ENCODE measurements at regions not wholly inside any gene's neighbourhood (a gene's known extent, or its start where the extent isn't known, plus 50 kb on each side); places are given as distances from the start of the nearest gene placed in this dataset.

DNA sequence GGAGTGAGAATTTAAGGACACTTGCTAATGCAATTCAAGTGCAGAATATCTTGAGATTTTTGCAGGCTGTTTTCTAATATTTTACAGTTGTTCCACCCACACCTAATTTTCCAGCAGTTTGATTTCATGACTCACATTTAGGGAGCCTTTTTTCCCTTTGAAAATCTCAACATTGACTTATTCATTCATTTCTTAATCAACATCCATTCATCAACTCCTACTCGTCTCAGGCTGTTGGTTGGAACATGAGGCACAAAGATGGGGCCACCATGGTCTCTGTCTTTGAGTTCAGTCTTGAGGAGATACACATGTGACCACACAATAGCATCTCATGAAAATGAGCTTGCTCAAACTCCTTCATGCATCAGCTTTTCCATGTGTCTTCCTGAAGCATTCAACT lies 135.6 kb downstream of the UNC5CL start:
- no peak for TF ChIP-seq RELA (CRISPR knock-in tag; IDR thresholded peaks at IDR 0.05)
- no peak for TF ChIP-seq TFAP4 (IDR thresholded peaks at IDR 0.05; ENCODE audit: borderline replicate concordance, low read depth)
- TF ChIP-seq EP300 (IDR thresholded peaks at IDR 0.05; ENCODE audit: low read depth in 2 of 2, low read length in 2 of 2): no peak
- no peak for TF ChIP-seq EP300 (CRISPR knock-in tag; IDR thresholded peaks at IDR 0.05; ENCODE audit: borderline replicate concordance)
- TF ChIP-seq POLR2A (IDR thresholded peaks at IDR 0.05; ENCODE audit: insufficient read depth in 1 of 2, low read depth in 2 of 2, low read length in 2 of 2): no peak
